ENCODE measurements at regions not wholly inside any gene's neighbourhood (a gene's known extent, or its start where the extent isn't known, plus 50 kb on each side); places are given as distances from the start of the nearest gene placed in this dataset.

GRCh38 chr10:123259791-123260190, 105.6 kb downstream of the BUB3 start:
- Histone ChIP-seq H3K27me3 (ENCODE audit: control insufficient read depth in 1 of 2, insufficient read depth in 2 of 2, low read length in 2 of 2) (no peaks in the 10 kb centered on the region), H3K4me2 (ENCODE audit: low read depth, low read length) (no peak overlapping the region), H3K9me3 (ENCODE audit: low read length) (peaks cover 11% of the 10 kb centered on the region), H3K27ac (ENCODE audit: extremely low read length, insufficient read depth, low read length) (no peak overlapping the region), H3K4me1 (ENCODE audit: insufficient read depth, low read length) (no peaks in the 10 kb centered on the region), H3K36me3 (replicated peaks in 1 of 2; ENCODE audit: control insufficient read depth in 1 of 2, insufficient read depth in 2 of 2, low read length in 2 of 2) (no peaks in the 10 kb centered on the region), H3K4me3 (replicated peaks in 1 of 3; ENCODE audit: insufficient read depth in 1 of 3, low read depth in 2 of 3, low read length in 3 of 3) (no peak overlapping the region), H3K79me2 (ENCODE audit: insufficient read depth, low read length) (no peaks in the 10 kb centered on the region), H2AFZ (ENCODE audit: low read length) (no peak overlapping the region), H4K20me1 (ENCODE audit: insufficient read depth, low read length) (no peaks in the 10 kb centered on the region), H3K9ac (ENCODE audit: insufficient read depth, low read depth, low read length) (no peak overlapping the region)
- FAIRE-seq = no peak
- no TSS peak for BruUV-seq (replicated peaks)
- no peak for ATAC-seq
- no peak for DNase-seq (ENCODE audit: low spot score)
- in situ Hi-C loops (cut with HindIII; ENCODE audit: extremely low pct_ligation_motif_present, low pct_unique_long_range_greater_than_20kb) (no loop called here), intact Hi-C loops (cut with micrococcal nuclease; ENCODE audit: unreplicated experiment) (no loop called here)
- ChIA-PET CTCF (ENCODE audit: low intra/inter-chr PET ratio, low total read pairs) (no interaction called here), POLR2A (no interaction called here)
- 68% methylated on average over 11 of the region's 11 CpGs for WGBS (ENCODE audit: low lambda C conversion rate)
- TF ChIP-seq ZNF512B (CRISPR knock-in tag; IDR thresholded peaks at IDR 0.05; ENCODE audit: borderline replicate concordance) (no peak), CCAR2 (optimal IDR thresholded peaks at IDR 0.05; ENCODE audit: low read depth, low read length) (no peak), BCLAF1 (IDR thresholded peaks at IDR 0.05) (no peak), ZNF562 (CRISPR knock-in tag; IDR thresholded peaks at IDR 0.05; ENCODE audit: borderline replicate concordance) (no peak), ZNF616 (CRISPR knock-in tag; IDR thresholded peaks at IDR 0.05; ENCODE audit: low read depth) (no peak), SP2 (CRISPR knock-in tag; IDR thresholded peaks at IDR 0.05) (no peak), ZBTB8A (CRISPR knock-in tag; IDR thresholded peaks at IDR 0.05; ENCODE audit: borderline replicate concordance, low read depth) (no peak), ZFY (CRISPR knock-in tag; IDR thresholded peaks at IDR 0.05) (no peak), IRF1 (CRISPR knock-in tag; IDR thresholded peaks at IDR 0.05; ENCODE audit: low read depth) (no peak), CHD4 (IDR thresholded peaks at IDR 0.05; ENCODE audit: borderline replicate concordance, low read length) (no peak), ZNF251 (CRISPR knock-in tag; IDR thresholded peaks at IDR 0.05) (no peak), JARID2 (CRISPR knock-in tag; IDR thresholded peaks at IDR 0.05; ENCODE audit: insufficient replicate concordance) (no peak), NR2F1 (CRISPR knock-in tag; IDR thresholded peaks at IDR 0.05) (no peak), ELF3 (CRISPR knock-in tag; IDR thresholded peaks at IDR 0.05) (no peak), ZNF784 (CRISPR knock-in tag; IDR thresholded peaks at IDR 0.05; ENCODE audit: borderline replicate concordance) (no peak), CC2D1A (CRISPR knock-in tag; IDR thresholded peaks at IDR 0.05) (no peak), SNAI1 (CRISPR knock-in tag; IDR thresholded peaks at IDR 0.05; ENCODE audit: borderline replicate concordance) (no peak)

Data from HepG2 (cell line).